Activated naive CD4-positive, alpha-beta T cell treated with anti-CD3 and anti-CD28 coated beads, Interleukin-2, amount 50 U/mL, for 72 hours (primary cell): ENCODE measurements at regions not wholly inside any gene's neighbourhood (a gene's known extent, or its start where the extent isn't known, plus 50 kb on each side); places are given as distances from the start of the nearest gene placed in this dataset.

Experiments
- ATAC-seq, 2 donors: fragments of 150-1000 bp; cut with Tn5 transposase; 2 replicates each; pipeline ENCODE4 v1.10.0; 2021; ENCODE audit warnings: mild to moderate bottlenecking in 2 of 2, moderate library complexity in 2 of 2
- DNase-seq, 2 donors: peaks; one replicate each; pipeline ENCODE4 v3.0.0; 2021 to 2022; ENCODE audit warnings: low spot score in 2 of 2
- H3K27ac Mint-ChIP-seq, 2 donors: one replicate each; pipeline ENCODE4 v1.8.0; 2022; ENCODE audit warnings: mild to moderate bottlenecking in 2 of 2, mixed read lengths in 2 of 2
- H3K36me3 Mint-ChIP-seq, 2 donors: one replicate each; pipeline ENCODE4 v1.8.0; 2022; ENCODE audit warnings: mixed read lengths in 2 of 2
- H3K9me3 Mint-ChIP-seq, 2 donors: one replicate each; pipeline ENCODE4 v1.8.0; 2022; ENCODE audit warnings: mixed read lengths in 2 of 2

GRCh38 chr15:98418122-98418521, 230.2 kb upstream of the IGF1R start:
- Mint-ChIP-seq H3K9me3 (no peaks in the 10 kb centered on the region), H3K27ac (no peak overlapping the region), H3K36me3 (no peaks in the 10 kb centered on the region)
- no peak for DNase-seq
- no peak for ATAC-seq

DNA sequence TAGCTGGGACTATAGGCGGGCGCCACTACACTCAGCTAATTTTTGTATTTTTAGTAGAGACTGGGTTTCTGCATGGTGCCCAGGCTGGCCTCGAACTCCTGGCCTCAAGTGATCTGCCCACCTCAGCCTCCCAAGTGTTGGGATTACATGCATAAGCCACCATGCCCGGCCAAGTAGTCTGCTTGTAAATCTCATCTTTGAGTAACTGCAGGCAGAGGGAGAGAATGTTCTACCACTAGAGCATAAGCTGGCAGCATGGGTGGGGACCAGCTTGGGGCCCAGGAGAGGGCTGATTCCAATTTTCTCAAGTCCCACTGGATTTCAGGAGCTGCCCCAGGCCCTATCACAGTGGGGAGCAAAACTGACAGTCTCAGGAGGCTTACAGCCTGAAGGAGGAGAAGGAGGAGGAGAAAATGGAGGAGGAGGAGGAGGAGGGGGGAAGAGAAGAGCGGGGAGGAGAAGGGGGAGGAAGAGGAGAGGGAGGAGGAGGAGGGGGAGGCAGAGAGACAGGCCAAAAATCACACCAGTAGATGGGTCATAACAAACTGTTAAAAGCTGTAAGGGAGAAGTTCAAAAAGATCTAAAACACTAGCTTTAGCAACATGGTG, 229.1 kb upstream of the IGF1R start:
- DNase-seq, result no peak
- Mint-ChIP-seq H3K36me3 (no peaks in the 10 kb centered on the region), H3K9me3 (no peaks in the 10 kb centered on the region), H3K27ac (no peak overlapping the region)
- no peak for ATAC-seq

GRCh38 chr15:98420837-98421236, 227.5 kb upstream of the IGF1R start:
- no peaks in the 10 kb centered on the region for H3K9me3 Mint-ChIP-seq
- H3K27ac Mint-ChIP-seq, result no peak overlapping the region
- DNase-seq, result no peak
- no peaks in the 10 kb centered on the region for H3K36me3 Mint-ChIP-seq
- ATAC-seq, result no peak

GRCh38 chr15:98421419-98422129, 226.8 kb upstream of the IGF1R start:
- no peaks in the 10 kb centered on the region for H3K36me3 Mint-ChIP-seq

GRCh38 chr15:98422130-98422478, 226.2 kb upstream of the IGF1R start:
- no peak for ATAC-seq
- Mint-ChIP-seq H3K9me3 (no peaks in the 10 kb centered on the region), H3K36me3 (no peaks in the 10 kb centered on the region), H3K27ac (no peak overlapping the region)
- DNase-seq, result no peak

More at GRCh38 chr15:98421419-98422129, 226.8 kb upstream of the IGF1R start:
- Mint-ChIP-seq H3K27ac (no peak overlapping the region), H3K9me3 (no peaks in the 10 kb centered on the region)
- DNase-seq (peak; percentile 65 to 85), ATAC-seq (peak; percentile 73 to 90)

DNA sequence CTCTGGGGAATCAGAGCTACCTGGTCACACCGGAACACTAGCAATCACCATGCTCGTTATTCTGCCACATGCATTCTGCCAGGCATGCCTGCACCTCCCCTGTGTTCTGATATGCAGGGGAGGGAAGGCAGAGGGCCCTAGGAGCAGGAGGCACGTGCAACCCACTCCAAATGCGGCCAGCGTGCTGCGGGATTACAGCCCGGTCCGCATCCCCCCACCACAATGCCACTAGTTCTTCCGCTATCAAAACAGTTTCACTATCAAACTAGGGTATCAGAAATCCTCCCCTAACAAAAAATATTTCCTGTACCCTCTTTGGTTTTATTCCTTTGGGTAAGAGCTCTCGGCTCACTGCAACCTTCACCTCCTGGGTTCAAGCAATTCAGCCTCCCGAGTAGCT, 223.2 kb upstream of the IGF1R start:
- DNase-seq (no peak), ATAC-seq (no peak)
- no peaks in the 10 kb centered on the region for H3K36me3 Mint-ChIP-seq
- H3K27ac Mint-ChIP-seq, result no peak overlapping the region
- no peaks in the 10 kb centered on the region for H3K9me3 Mint-ChIP-seq

DNA sequence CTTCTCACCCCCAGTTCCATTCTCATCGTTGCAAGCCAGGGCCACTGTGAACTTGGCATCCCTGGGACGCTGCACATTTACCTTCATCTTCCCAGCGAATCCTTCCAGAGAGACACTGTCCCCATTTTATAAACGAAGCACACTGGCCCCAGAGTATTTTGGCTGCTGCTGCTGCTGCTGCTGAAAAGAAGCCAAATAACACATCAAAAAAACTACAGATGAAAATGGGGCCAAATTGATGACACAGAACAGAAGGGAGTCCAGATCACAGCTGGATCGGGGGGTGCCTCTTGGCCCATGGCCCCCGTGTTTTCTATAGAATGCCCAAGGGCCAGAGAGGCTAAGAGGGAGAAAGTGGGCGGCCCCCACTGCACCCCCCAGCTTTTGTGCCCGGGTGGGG, 221.0 kb upstream of the IGF1R start:
- H3K36me3 Mint-ChIP-seq, result no peaks in the 10 kb centered on the region
- ATAC-seq (no peak), DNase-seq (no peak)
- H3K27ac Mint-ChIP-seq, result no peak overlapping the region
- no peaks in the 10 kb centered on the region for H3K9me3 Mint-ChIP-seq

- Mint-ChIP-seq H3K27ac (no peak overlapping the region), H3K9me3 (no peaks in the 10 kb centered on the region), H3K36me3 (no peaks in the 10 kb centered on the region)
- ATAC-seq (peak; percentile 82 to 87), DNase-seq (peak; percentile 69 to 83)
Measured at GRCh38 chr15:98428253-98428989, 219.9 kb upstream of the IGF1R start.

- Mint-ChIP-seq H3K9me3 (no peaks in the 10 kb centered on the region), H3K36me3 (no peaks in the 10 kb centered on the region), H3K27ac (no peak overlapping the region)
- DNase-seq (no peak), ATAC-seq (no peak)
Measured at GRCh38 chr15:98431171-98431570, 217.2 kb upstream of the IGF1R start.

GRCh38 chr15:98433346-98433745, 215.0 kb upstream of the IGF1R start:
- ATAC-seq (no peak), DNase-seq (no peak)
- Mint-ChIP-seq H3K36me3 (no peaks in the 10 kb centered on the region), H3K9me3 (no peaks in the 10 kb centered on the region), H3K27ac (no peak overlapping the region)

GRCh38 chr15:98433856-98434255, 214.5 kb upstream of the IGF1R start:
- DNase-seq (no peak), ATAC-seq (no peak)
- H3K9me3 Mint-ChIP-seq, result no peaks in the 10 kb centered on the region
- no peaks in the 10 kb centered on the region for H3K36me3 Mint-ChIP-seq
- no peak overlapping the region for H3K27ac Mint-ChIP-seq

DNA sequence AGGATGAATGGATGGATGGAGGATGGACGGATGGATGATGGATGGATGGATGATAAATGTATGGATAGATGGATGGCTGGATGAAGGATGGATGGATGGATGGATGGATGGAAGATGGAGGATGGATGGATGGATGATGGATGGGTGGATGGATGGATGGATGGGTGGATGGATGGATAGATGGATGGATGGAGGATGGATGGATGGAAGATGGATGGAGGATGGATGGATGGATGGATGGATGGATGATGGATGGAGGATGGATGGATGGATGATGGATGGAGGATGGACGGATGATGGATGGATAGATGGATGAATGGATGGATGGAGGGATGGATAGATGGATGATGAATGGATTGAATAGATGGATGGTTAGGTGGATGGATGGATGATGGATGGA, 210.6 kb upstream of the IGF1R start:
- ATAC-seq, result no peak
- H3K36me3 Mint-ChIP-seq, result no peaks in the 10 kb centered on the region
- no peak for DNase-seq
- no peak overlapping the region for H3K27ac Mint-ChIP-seq
- no peaks in the 10 kb centered on the region for H3K9me3 Mint-ChIP-seq

DNA sequence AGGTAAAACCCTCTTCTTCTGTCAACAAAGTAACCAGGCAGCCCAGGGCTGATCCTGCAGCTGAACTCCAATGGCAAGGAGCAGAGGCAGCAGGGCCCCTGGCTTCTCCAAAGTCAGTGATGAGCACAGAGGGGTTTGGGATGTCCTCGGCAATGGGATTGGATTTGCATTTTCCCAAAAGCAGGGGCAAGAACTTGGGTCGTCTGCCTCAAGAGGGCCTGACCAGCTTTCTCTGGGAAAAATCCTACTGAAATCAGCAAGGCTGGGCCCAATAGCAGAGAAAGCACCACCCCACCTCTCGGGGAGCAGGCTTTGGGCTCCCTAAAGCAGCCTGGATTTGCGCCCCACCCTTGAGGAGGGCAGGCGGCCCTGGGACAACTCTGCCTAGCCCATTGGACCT, 210.0 kb upstream of the IGF1R start:
- Mint-ChIP-seq H3K27ac (no peak overlapping the region), H3K36me3 (no peaks in the 10 kb centered on the region), H3K9me3 (no peaks in the 10 kb centered on the region)
- no peak for ATAC-seq
- DNase-seq, result no peak

GRCh38 chr15:98438907-98439306, 209.4 kb upstream of the IGF1R start:
- ATAC-seq (no peak), DNase-seq (no peak)
- Mint-ChIP-seq H3K9me3 (no peaks in the 10 kb centered on the region), H3K27ac (no peak overlapping the region), H3K36me3 (no peaks in the 10 kb centered on the region)

DNA sequence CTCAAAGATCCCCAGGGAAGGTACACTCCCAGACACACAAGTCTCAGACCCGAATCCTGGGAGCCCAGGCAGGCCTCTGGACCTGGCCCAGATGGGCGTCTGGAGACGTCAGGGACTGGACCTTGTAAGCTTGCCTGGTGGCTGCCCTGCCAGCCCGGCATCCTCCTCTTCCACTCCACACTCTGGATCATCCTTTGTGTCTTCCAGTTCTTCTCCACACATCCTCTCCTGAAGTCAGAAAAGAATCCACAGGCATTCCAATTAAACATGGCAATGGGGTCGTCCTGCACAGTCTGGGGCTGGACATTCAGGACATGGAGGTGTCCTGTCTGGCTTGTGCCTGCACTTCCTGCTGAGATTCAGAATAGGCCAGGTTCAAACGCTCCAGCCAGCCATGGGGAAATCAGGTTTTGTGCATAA, 208.8 kb upstream of the IGF1R start:
- Mint-ChIP-seq H3K36me3 (no peaks in the 10 kb centered on the region), H3K27ac (no peak overlapping the region), H3K9me3 (no peaks in the 10 kb centered on the region)
- ATAC-seq (no peak), DNase-seq (no peak)

GRCh38 chr15:98440917-98441316, 207.4 kb upstream of the IGF1R start:
- Mint-ChIP-seq H3K27ac (no peak overlapping the region), H3K36me3 (no peaks in the 10 kb centered on the region), H3K9me3 (no peaks in the 10 kb centered on the region)
- DNase-seq, result no peak
- ATAC-seq, result no peak

- ATAC-seq (no peak), DNase-seq (no peak)
- Mint-ChIP-seq H3K36me3 (no peaks in the 10 kb centered on the region), H3K27ac (no peak overlapping the region), H3K9me3 (no peaks in the 10 kb centered on the region)
Measured at GRCh38 chr15:98441599-98441998, 206.7 kb upstream of the IGF1R start.

- Mint-ChIP-seq H3K9me3 (no peaks in the 10 kb centered on the region), H3K36me3 (no peaks in the 10 kb centered on the region), H3K27ac (no peak overlapping the region)
- ATAC-seq, result peak; percentile 61 to 97
- peak in 1 of 2 donors; percentile 65 for DNase-seq
Measured at GRCh38 chr15:98442379-98442833, 205.9 kb upstream of the IGF1R start.
